ENCODE measurements at regions not wholly inside any gene's neighbourhood (a gene's known extent, or its start where the extent isn't known, plus 50 kb on each side); places are given as distances from the start of the nearest gene placed in this dataset.
A peak's percentile ranks its signal among the peaks of the same experiment; 100 is the strongest.

DNA sequence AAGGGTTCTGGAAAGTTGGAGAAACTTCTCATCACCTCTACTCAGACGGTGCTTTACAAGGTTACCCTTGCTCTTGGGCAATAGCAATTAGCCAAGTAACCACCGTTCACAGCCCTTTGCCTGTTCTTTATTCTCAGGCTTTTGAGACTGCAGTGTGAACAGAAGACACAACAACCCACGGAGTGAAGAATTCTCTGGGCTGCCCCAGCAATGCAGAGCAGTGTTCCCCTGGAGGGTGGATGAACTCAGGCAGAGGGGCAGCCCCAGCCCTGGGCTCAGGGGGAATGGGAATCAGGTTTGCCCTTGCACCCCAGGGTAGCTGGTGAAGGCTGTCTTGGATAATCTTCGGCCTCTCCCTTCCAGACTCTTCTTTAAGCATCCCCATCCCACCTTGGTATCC, 69.1 kb downstream of the MCFD2 start:
- DNase-seq (ENCODE audit: low read depth in 1 of 2, low spot score in 1 of 2) = peak in 1 of 2 experiments; percentile 46
- TF ChIP-seq, protein P1, sequence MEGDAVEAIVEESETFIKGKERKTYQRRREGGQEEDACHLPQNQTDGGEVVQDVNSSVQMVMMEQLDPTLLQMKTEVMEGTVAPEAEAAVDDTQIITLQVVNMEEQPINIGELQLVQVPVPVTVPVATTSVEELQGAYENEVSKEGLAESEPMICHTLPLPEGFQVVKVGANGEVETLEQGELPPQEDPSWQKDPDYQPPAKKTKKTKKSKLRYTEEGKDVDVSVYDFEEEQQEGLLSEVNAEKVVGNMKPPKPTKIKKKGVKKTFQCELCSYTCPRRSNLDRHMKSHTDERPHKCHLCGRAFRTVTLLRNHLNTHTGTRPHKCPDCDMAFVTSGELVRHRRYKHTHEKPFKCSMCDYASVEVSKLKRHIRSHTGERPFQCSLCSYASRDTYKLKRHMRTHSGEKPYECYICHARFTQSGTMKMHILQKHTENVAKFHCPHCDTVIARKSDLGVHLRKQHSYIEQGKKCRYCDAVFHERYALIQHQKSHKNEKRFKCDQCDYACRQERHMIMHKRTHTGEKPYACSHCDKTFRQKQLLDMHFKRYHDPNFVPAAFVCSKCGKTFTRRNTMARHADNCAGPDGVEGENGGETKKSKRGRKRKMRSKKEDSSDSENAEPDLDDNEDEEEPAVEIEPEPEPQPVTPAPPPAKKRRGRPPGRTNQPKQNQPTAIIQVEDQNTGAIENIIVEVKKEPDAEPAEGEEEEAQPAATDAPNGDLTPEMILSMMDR (IDR thresholded peaks at IDR 0.05; ENCODE audit: insufficient read depth, low read length) = no peak
- TF ChIP-seq SPI1 (IDR thresholded peaks at IDR 0.05; ENCODE audit: borderline replicate concordance, low read depth) = no peak
- TF ChIP-seq POLR2AphosphoS5 (IDR thresholded peaks at IDR 0.05; ENCODE audit: low read depth) = no peak
- TF ChIP-seq GABPA (IDR thresholded peaks at IDR 0.05; ENCODE audit: low read depth) = no peak
- TF ChIP-seq, protein P2, sequence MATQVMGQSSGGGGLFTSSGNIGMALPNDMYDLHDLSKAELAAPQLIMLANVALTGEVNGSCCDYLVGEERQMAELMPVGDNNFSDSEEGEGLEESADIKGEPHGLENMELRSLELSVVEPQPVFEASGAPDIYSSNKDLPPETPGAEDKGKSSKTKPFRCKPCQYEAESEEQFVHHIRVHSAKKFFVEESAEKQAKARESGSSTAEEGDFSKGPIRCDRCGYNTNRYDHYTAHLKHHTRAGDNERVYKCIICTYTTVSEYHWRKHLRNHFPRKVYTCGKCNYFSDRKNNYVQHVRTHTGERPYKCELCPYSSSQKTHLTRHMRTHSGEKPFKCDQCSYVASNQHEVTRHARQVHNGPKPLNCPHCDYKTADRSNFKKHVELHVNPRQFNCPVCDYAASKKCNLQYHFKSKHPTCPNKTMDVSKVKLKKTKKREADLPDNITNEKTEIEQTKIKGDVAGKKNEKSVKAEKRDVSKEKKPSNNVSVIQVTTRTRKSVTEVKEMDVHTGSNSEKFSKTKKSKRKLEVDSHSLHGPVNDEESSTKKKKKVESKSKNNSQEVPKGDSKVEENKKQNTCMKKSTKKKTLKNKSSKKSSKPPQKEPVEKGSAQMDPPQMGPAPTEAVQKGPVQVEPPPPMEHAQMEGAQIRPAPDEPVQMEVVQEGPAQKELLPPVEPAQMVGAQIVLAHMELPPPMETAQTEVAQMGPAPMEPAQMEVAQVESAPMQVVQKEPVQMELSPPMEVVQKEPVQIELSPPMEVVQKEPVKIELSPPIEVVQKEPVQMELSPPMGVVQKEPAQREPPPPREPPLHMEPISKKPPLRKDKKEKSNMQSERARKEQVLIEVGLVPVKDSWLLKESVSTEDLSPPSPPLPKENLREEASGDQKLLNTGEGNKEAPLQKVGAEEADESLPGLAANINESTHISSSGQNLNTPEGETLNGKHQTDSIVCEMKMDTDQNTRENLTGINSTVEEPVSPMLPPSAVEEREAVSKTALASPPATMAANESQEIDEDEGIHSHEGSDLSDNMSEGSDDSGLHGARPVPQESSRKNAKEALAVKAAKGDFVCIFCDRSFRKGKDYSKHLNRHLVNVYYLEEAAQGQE (IDR thresholded peaks at IDR 0.05; ENCODE audit: insufficient replicate concordance, low read depth) = no peak
- Histone ChIP-seq H3K27ac (replicated peaks) (no peak overlapping the region), H3K4me3 (replicated peaks; ENCODE audit: insufficient read depth, low read length) (no peak overlapping the region), H3K27me3 (ENCODE audit: insufficient read depth, poor library complexity, severe bottlenecking) (no peaks in the 10 kb centered on the region)

DNA sequence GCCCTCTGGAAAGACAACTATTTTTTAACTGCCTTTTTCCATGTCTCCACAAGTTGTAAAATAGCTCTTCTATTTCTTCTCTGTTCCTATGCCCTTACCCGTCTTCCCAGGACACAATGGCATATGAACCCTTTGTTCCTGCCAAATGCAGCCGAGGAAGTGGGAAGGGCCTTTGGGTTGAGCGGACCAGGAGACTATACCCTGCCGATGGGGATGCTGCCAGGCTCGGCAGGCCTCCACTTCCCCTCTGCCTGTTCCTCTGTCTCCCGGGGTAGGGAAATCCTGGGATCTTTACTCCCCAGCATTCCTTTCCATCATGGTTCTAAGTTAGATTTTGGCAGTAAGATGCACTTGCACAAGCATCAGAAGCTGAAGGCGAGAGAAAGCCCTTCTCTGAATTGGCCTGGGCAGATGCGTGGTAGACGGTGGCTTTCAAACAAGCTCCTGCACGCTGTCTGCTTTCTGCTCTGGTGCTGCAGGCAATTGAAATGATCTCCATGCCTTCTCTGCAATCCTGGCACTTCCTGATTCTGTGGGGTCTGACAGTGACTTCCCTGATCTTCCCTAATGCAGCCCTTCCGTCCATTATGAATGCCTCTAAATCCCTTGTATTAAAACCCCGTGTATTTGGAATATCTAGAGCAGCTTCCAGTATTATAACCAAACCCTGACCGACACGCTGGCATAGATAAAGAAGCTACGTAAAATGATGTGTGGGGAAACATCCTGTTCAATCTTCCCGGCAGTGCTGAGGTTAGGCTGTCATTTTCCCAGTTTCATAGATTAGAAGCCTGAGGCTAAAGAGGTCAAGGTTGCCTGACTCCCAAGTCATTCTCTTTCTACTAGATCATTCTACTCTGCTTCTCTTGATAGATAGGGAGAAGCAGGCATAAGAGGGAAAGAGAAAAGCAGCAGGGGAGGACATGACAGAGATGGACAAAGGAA, 69.8 kb downstream of the MCFD2 start:
- no peak overlapping the region for H3K27ac ChIP-seq (replicated peaks)
- peak in 1 of 2 experiments; percentile 23 for DNase-seq (ENCODE audit: low read depth in 1 of 2, low spot score in 1 of 2)
- H3K4me3 ChIP-seq (replicated peaks; ENCODE audit: insufficient read depth, low read length) = no peak overlapping the region
- TF ChIP-seq, protein P2 (IDR thresholded peaks at IDR 0.05; ENCODE audit: insufficient replicate concordance, low read depth) = no peak
- TF ChIP-seq SPI1 (IDR thresholded peaks at IDR 0.05; ENCODE audit: borderline replicate concordance, low read depth) = peak; percentile 87
- no peaks in the 10 kb centered on the region for H3K27me3 ChIP-seq (ENCODE audit: insufficient read depth, poor library complexity, severe bottlenecking)

DNA sequence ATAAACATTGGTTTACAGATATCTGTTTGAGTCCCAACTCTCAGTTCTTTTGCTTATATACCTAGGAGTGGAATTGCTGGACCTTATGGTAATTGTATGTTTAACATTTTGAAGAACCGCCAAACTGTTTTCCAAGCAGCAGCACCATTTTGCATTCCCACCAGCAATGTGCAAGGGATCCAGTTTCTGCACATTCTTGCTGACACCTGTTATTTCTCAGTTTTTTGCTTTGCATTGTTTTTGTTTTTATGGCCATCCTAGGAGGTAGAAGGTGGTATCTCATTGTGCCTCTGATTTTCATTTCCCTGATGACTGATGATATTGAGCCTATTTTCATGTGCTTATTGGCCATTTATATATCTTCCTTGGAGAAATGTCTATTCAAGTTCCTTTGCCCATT, 71.2 kb downstream of the MCFD2 start:
- no peak overlapping the region for H3K4me3 ChIP-seq (replicated peaks; ENCODE audit: insufficient read depth, low read length)
- no peak for DNase-seq (ENCODE audit: low read depth in 1 of 2, low spot score in 1 of 2)
- H3K27me3 ChIP-seq (ENCODE audit: insufficient read depth, poor library complexity, severe bottlenecking) = no peaks in the 10 kb centered on the region
- H3K27ac ChIP-seq (replicated peaks) = no peak overlapping the region
- TF ChIP-seq SPI1 (IDR thresholded peaks at IDR 0.05; ENCODE audit: borderline replicate concordance, low read depth) (no peak), POLR2AphosphoS5 (IDR thresholded peaks at IDR 0.05; ENCODE audit: low read depth) (no peak), GABPA (IDR thresholded peaks at IDR 0.05; ENCODE audit: low read depth) (no peak)
- TF ChIP-seq, protein P2 (IDR thresholded peaks at IDR 0.05; ENCODE audit: insufficient replicate concordance, low read depth) = no peak
- TF ChIP-seq, protein P1 (IDR thresholded peaks at IDR 0.05; ENCODE audit: insufficient read depth, low read length) = no peak
